HEK293T (cell line): ENCODE measurements at regions not wholly inside any gene's neighbourhood (a gene's known extent, or its start where the extent isn't known, plus 50 kb on each side); places are given as distances from the start of the nearest gene placed in this dataset.
A peak's percentile ranks its signal among the peaks of the same experiment; 100 is the strongest.

Experiments used
- CTCF ChIA-PET: fragments of 350-600 bp; formaldehyde crosslinking; extraction: SDS; loops from one replicate; lab custom pipeline; 2021; ENCODE audit warnings: antibody characterized with exemption, inconsistent platforms; lab: Yijun Ruan, JAX
- POLR2A ChIA-PET: fragments of 350-600 bp; formaldehyde crosslinking; extraction: SDS; loops from one replicate; lab custom pipeline; 2020; ENCODE audit warnings: antibody characterized with exemption, inconsistent platforms; lab: Yijun Ruan, JAX
- DNase-seq: peaks from one replicate; pipeline ENCODE4 v3.0.0; 2012; ENCODE audit warnings: mixed read lengths; ENCODE audit errors: extremely low spot score
- ARNT ChIP-seq: fragments of 450-650 bp; IDR thresholded peaks from 2 replicates; pipeline ENCODE4 v1.6.1; 2017; ENCODE audit warnings: mild to moderate bottlenecking
- BHLHE40 ChIP-seq: fragments of 450-650 bp; IDR thresholded peaks from 2 replicates; pipeline ENCODE4 v1.6.1; 2016; ENCODE audit warnings: mild to moderate bottlenecking, moderate library complexity, borderline replicate concordance
- CTBP1 ChIP-seq: fragments of 450-650 bp; IDR thresholded peaks from 2 replicates; pipeline ENCODE4 v1.6.1; 2016; ENCODE audit warnings: borderline replicate concordance
- ELF4 ChIP-seq: fragments of 450-650 bp; IDR thresholded peaks from 2 replicates; pipeline ENCODE4 v1.6.1; 2017; ENCODE audit warnings: antibody characterized with exemption
- FOXA1 ChIP-seq: fragments of 450-650 bp; IDR thresholded peaks from 2 replicates; pipeline ENCODE4 v1.6.1; 2016; ENCODE audit warnings: mild to moderate bottlenecking
- FOXK2 ChIP-seq: fragments of 450-650 bp; IDR thresholded peaks from 2 replicates; pipeline ENCODE4 v1.6.1; 2016; ENCODE audit warnings: mild to moderate bottlenecking
- FOXM1 ChIP-seq: fragments of 450-650 bp; IDR thresholded peaks from 2 replicates; pipeline ENCODE4 v1.6.1; 2017; ENCODE audit warnings: mild to moderate bottlenecking, borderline replicate concordance
- HDGF ChIP-seq: fragments of 450-650 bp; IDR thresholded peaks from 2 replicates; pipeline ENCODE4 v1.6.1; 2017; ENCODE audit warnings: antibody characterized with exemption, borderline replicate concordance
- L3MBTL2 ChIP-seq: fragments of 450-650 bp; conservative IDR thresholded peaks from 2 replicates; pipeline ENCODE4 v1.6.1; 2016; ENCODE audit warnings: mild to moderate bottlenecking
- LEF1 ChIP-seq: fragments of 450-650 bp; IDR thresholded peaks from 2 replicates; pipeline ENCODE4 v1.6.1; 2017; ENCODE audit warnings: mild to moderate bottlenecking, borderline replicate concordance
- NFRKB ChIP-seq: fragments of 450-650 bp; IDR thresholded peaks from 2 replicates; pipeline ENCODE4 v1.6.1; 2016; ENCODE audit warnings: mild to moderate bottlenecking, moderate library complexity
- SP1 ChIP-seq: fragments of 450-650 bp; IDR thresholded peaks from 2 replicates; pipeline ENCODE4 v1.6.1; 2017
- SUZ12 ChIP-seq: fragments of 450-650 bp; IDR thresholded peaks from 2 replicates; pipeline ENCODE4 v1.6.1; 2016; ENCODE audit warnings: mild to moderate bottlenecking
- TARDBP ChIP-seq: fragments of 450-650 bp; IDR thresholded peaks from 2 replicates; pipeline ENCODE4 v1.6.1; 2016
- ZNF384 ChIP-seq: fragments of 450-650 bp; IDR thresholded peaks from 2 replicates; pipeline ENCODE4 v1.6.1; 2016
- TF ChIP-seq, protein P1 (sequence below): fragments of 450-650 bp; IDR thresholded peaks from 2 replicates; pipeline ENCODE4 v1.6.1; 2016

DNA sequence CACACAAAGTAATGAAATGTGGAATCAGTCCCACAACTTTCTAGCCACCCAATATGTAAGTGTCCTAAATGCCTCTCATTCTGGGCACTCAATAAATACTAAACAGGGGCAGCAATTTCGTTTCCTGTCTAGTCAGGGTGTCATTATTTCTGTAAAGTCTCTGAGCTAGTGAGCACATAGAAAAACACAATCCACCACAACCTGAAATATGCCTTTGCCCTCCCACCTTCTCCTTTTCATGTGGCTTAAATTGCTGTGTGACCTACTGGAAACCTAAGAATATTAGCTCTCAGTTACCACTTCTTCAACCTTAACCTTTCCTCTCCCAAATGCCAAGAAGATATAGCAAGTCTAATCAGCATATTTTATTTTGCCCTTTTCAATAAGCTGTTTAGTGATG is 456.3 kb upstream of the KCNMB2 start:
- DNase-seq = no peak
- ChIA-PET CTCF (interaction anchor here (0.6 kb wide), 1 partner anchor 26 kb away, joined by 4 read pairs; no protein-coding TSS in a partner anchor), POLR2A (no interaction called here)
- no peak for TF ChIP-seq HDGF
- TF ChIP-seq L3MBTL2 = no peak
- TF ChIP-seq ARNT = no peak
- TF ChIP-seq NFRKB = no peak
- no peak for TF ChIP-seq FOXK2
- TF ChIP-seq, protein P1, sequence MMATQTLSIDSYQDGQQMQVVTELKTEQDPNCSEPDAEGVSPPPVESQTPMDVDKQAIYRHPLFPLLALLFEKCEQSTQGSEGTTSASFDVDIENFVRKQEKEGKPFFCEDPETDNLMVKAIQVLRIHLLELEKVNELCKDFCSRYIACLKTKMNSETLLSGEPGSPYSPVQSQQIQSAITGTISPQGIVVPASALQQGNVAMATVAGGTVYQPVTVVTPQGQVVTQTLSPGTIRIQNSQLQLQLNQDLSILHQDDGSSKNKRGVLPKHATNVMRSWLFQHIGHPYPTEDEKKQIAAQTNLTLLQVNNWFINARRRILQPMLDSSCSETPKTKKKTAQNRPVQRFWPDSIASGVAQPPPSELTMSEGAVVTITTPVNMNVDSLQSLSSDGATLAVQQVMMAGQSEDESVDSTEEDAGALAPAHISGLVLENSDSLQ = no peak
- TF ChIP-seq CTBP1 = no peak
- no peak for TF ChIP-seq SUZ12
- TF ChIP-seq TARDBP = no peak
- TF ChIP-seq BHLHE40 = no peak
- no peak for TF ChIP-seq ELF4
- no peak for TF ChIP-seq LEF1
- no peak for TF ChIP-seq FOXA1
- no peak for TF ChIP-seq SP1
- TF ChIP-seq FOXM1 = no peak

DNA sequence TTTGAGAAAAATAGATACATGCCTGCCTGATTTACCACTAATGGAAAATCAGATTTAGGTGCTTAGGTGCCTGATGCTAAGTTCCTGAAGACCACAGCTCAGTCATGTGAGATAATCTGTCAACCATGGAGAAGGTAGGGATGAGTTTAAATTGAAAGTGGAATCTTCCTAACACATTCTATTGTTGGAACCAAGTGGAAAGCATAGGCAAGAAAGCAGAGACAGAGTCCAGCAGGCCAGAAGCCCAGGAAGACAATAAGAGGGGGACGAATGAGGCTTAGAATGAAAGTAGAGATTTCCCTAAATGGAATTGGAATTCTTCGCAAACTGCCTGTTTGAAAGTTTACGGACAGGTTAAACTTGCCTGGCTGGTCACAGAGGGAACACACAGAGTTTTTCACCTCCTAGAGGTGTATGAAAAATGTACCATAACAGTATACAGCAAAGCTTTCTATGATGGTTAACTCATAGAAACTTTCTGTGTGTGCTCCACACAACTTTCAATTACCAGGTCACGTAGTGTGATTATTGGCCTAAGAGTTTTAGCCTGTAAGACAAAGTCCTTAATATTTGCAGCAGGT is 453.8 kb upstream of the KCNMB2 start:
- ChIA-PET CTCF (no interaction called here), POLR2A (no interaction called here)
- TF ChIP-seq HDGF = no peak
- TF ChIP-seq ARNT = no peak
- TF ChIP-seq, protein P1 = no peak
- TF ChIP-seq CTBP1 = no peak
- no peak for TF ChIP-seq LEF1
- TF ChIP-seq ZNF384 = no peak
- TF ChIP-seq FOXA1 = no peak
- DNase-seq = no peak

DNA sequence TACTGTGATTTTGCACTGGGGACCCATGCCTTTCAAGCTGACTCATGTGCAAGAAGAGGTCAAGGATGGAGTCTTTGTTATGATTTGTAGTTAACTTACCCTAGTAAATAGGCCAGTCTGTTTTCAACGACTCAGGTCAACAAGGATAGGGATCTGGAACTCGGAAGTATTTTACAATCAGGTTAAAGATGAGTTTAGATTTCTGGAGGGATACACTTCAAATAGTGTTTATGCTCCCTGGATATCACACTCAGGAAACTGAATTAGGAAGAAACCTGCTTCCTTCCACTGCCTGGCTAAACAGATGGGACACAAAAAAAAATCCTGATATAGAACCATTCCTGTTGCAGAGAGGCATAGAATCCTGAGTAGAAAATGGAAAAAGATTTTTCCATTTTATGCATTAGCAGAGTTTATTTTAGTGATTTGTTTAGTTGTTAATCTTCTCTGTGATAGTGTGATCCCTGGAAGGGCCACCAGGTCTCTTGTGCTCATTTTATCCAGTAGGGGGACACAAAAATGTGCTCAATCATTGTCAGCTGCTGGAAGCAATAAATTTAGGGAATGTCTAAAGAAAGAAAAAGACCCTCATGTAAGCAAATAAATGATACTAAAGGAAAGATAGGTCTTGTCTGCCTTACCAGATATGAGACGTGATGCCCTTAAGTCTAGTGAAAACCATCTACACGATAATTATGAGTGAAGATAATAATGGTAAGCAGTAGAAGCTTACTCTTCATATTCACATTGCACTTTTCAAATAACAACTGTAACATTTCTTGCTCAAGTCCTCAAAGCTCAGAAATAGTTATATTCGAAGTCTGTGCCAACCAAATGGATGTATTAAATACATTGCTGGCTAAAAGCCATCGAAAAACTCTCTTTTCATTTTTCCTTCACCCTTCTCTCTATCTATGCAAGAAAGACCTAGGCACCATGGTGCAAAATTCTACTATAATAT is 452.1 kb upstream of the KCNMB2 start:
- DNase-seq = no peak
- TF ChIP-seq HDGF = no peak
- TF ChIP-seq, protein P1 = peak; percentile 92
- ChIA-PET CTCF (interaction anchor here (0.5 to 0.7 kb wide), 2 partner anchors 134 to 240 kb away, joined by 4 read pairs; no protein-coding TSS in a partner anchor), POLR2A (no interaction called here)

DNA sequence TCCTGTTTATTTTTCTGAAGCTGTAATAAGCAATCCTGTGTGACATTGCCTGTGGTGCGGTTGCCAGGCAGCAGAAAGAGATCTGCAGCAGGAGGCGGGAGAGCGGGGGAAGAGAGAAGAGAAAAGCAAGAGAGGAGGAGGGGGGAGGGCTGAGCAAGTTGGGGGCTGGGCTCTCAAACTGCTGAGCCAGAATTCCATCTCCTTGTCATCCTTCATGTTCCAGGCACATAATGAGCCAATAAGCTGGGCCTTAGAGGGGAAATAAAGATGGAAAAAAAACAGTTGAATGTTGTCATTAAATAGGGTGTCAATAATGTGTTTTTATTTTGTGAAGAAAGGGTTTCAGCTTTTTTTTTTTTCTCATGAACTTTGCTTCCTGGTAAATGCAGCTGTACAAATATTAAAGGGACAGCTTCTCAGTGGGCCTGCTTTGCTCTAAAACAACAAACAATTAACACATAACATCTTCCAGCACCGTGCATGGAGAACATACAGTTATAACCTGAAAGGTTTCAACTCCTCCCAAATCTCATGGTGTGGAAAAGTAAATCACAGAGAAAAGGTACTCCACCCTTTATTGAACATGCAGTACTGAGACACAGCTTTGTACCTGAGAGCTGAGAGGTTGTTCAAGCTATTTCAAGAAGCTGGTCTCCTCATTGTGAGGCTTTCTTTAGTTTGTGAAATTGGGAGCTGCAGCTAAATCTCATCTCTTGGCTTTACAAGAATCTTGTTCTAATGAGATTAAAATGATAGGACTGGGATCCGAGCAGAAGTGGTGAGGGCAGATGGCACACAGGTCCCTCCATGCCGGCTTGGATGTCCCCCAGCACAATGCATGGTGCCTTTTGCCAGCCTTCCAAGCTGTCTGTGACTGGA is 451.1 kb upstream of the KCNMB2 start:
- peak; percentile 35 for DNase-seq
- ChIA-PET CTCF (interaction anchor here (0.5 kb wide), 1 partner anchor 133 kb away, joined by 4 read pairs; no protein-coding TSS in a partner anchor), POLR2A (no interaction called here)
- TF ChIP-seq, protein P1 = no peak
- TF ChIP-seq TARDBP = no peak
- no peak for TF ChIP-seq SP1

DNA sequence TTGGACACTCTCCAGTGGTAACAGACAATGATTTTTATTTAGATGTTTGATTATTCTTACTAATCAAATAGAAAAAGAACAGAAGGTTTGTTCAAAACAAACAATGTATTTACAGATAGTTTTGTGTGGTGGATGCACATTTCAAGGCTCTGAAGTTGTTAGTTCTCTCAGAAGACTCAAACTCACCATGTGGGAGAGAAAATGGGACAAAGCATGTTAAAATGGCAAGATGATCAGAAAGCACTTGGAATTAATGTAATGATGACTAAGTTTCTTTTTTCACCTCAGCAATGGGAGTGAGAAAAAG is 450.5 kb upstream of the KCNMB2 start:
- CTCF ChIA-PET = no interaction called here
- POLR2A ChIA-PET = no interaction called here
- TF ChIP-seq, protein P1 = no peak
- TF ChIP-seq TARDBP = no peak
- no peak for TF ChIP-seq SP1
- TF ChIP-seq CTBP1 = no peak
- no peak for TF ChIP-seq ELF4
- no peak for TF ChIP-seq L3MBTL2
- no peak for TF ChIP-seq HDGF
- no peak for DNase-seq
